HepG2 (cell line): ENCODE measurements at regions not wholly inside any gene's neighbourhood (a gene's known extent, or its start where the extent isn't known, plus 50 kb on each side); places are given as distances from the start of the nearest gene placed in this dataset.

Source experiments
- ATAC-seq: fragments of 200-7000 bp; cut with Tn5 transposase; 3 replicates; pipeline ENCODE4 v1.9.1; 2020; ENCODE audit warnings: mild to moderate bottlenecking, moderate library complexity
- BruUV-seq: library from RNA; stranded (reverse); fragments of 400-500 nt; replicated peaks from 2 replicates; lab custom pipeline; 2021; lab: Mats Ljungman, UMichigan
- CTCF ChIA-PET: fragments of 300-600 bp; formaldehyde crosslinking; extraction: SDS; loops from one replicate; lab custom pipeline; 2021; ENCODE audit warnings: low total read pairs, inconsistent platforms, low intra/inter-chr PET ratio; lab: Yijun Ruan, JAX
- POLR2A ChIA-PET: fragments of 350-600 bp; sonication (Branson Sonifier 250); formaldehyde crosslinking; loops from one replicate; lab custom pipeline; 2020; ENCODE audit warnings: antibody characterized with exemption, inconsistent platforms; lab: Yijun Ruan, JAX
- DNase-seq: peaks from one replicate; pipeline ENCODE4 v3.0.0-alpha.2; 2015; ENCODE audit warnings: low spot score
- FAIRE-seq: peaks from 3 replicates; lab custom pipeline; 2011; peaks lifted over from hg19 to GRCh38; lab: Jason Lieb, UNC
- H2AFZ ChIP-seq: one replicate; pipeline ENCODE4 v1.6.1; 2011; ENCODE audit warnings: low read length, inconsistent platforms
- H3K27ac ChIP-seq: fragments of 300-600 bp; 3 replicates; pipeline ENCODE4 v1.8.0; 2011; ENCODE audit warnings: mixed run types, mild to moderate bottlenecking, mixed read lengths, low read length, inconsistent platforms; ENCODE audit not compliant: insufficient read depth; ENCODE audit errors: extremely low read length
- H3K27me3 ChIP-seq, 2 experiments: fragments of 200-600 bp in 1 of 2; 2 replicates in 1 of 2; 3 replicates in 1 of 2; pipeline versions ENCODE4 v1.6.0 to v1.8.0; 2011; ENCODE audit warnings: low read length in 2 of 2, mild to moderate bottlenecking in 2 of 2, moderate library complexity in 2 of 2, inconsistent platforms in 1 of 2; ENCODE audit not compliant: insufficient read depth in 2 of 2, control insufficient read depth in 1 of 2
- H3K36me3 ChIP-seq, 2 experiments: fragments of 200-600 bp in 1 of 2; replicated peaks in 1 of 2; 2 replicates in 1 of 2; 3 replicates in 1 of 2; pipeline versions ENCODE4 v1.5.1 to v1.8.0; 2011; ENCODE audit warnings: low read length in 2 of 2, inconsistent platforms in 1 of 2; ENCODE audit not compliant: insufficient read depth in 2 of 2, control insufficient read depth in 1 of 2
- H3K4me1 ChIP-seq: 2 replicates; pipeline ENCODE4 v1.5.1; 2012; ENCODE audit warnings: low read length, inconsistent platforms; ENCODE audit not compliant: insufficient read depth
- H3K4me2 ChIP-seq: 2 replicates; pipeline ENCODE4 v1.6.0; 2011; ENCODE audit warnings: low read depth, low read length, inconsistent platforms
- H3K4me3 ChIP-seq, 3 experiments: fragments of 200-600 bp in 1 of 3; sonication (generic), shearing (Covaris generic) in 1 of 3; replicated peaks in 1 of 3; 2 replicates each; pipeline ENCODE4 v1.5.1; 2011 to 2016; ENCODE audit warnings: low read length in 3 of 3, inconsistent platforms in 2 of 3, low read depth in 2 of 3, mild to moderate bottlenecking in 2 of 3, control low read depth in 1 of 3, mixed read lengths in 1 of 3; ENCODE audit not compliant: insufficient read depth in 1 of 3
- H3K79me2 ChIP-seq: one replicate; pipeline ENCODE4 v1.6.1; 2011; ENCODE audit warnings: low read length, inconsistent platforms; ENCODE audit not compliant: insufficient read depth
- H3K9ac ChIP-seq: 2 replicates; pipeline ENCODE4 v1.6.0; 2011; ENCODE audit warnings: mild to moderate bottlenecking, low read depth, low read length, inconsistent platforms; ENCODE audit not compliant: insufficient read depth
- H3K9me3 ChIP-seq: 2 replicates; pipeline ENCODE4 v1.5.1; 2012; ENCODE audit warnings: mild to moderate bottlenecking, low read length
- H4K20me1 ChIP-seq: 2 replicates; pipeline ENCODE4 v1.6.0; 2011; ENCODE audit warnings: inconsistent platforms, mild to moderate bottlenecking, low read length, moderate library complexity; ENCODE audit not compliant: insufficient read depth
- FOSL2 ChIP-seq: sonication (generic); formaldehyde crosslinking; IDR thresholded peaks from 2 replicates; pipeline ENCODE4 v1.4.0; 2020; ENCODE audit warnings: missing genetic modification reagents
- WGBS: methylation state at CpG from one replicate; pipeline ENCODE4 v1.1.6; 2017; ENCODE audit warnings: low lambda C conversion rate; 5-methylcytosine and 5-hydroxymethylcytosine counted together
- in situ Hi-C: cut with HindIII; loops from 2 replicates; pipeline ENCODE4 v1.10.0; 2017; ENCODE audit warnings: low pct_unique_long_range_greater_than_20kb; ENCODE audit not compliant: extremely low pct_ligation_motif_present
- intact Hi-C: fragments of 100-400 bp; cut with micrococcal nuclease; formaldehyde crosslinking; loops from one replicate; pipeline ENCODE4 v1.10.0; 2022; ENCODE audit not compliant: unreplicated experiment
- TF ChIP-seq, protein P1 (sequence below): IDR thresholded peaks from 2 replicates; pipeline ENCODE4 v1.6.1; 2016; ENCODE audit warnings: missing compliant biosample characterization, missing genetic modification reagents, borderline replicate concordance
- TF ChIP-seq, protein P2 (sequence below): IDR thresholded peaks from 2 replicates; pipeline ENCODE4 v1.6.1; 2016; ENCODE audit warnings: control low read depth
- TF ChIP-seq, protein P3 (sequence below): sonication (generic); formaldehyde crosslinking; IDR thresholded peaks from 2 replicates; pipeline ENCODE4 v1.4.0; 2020; ENCODE audit warnings: missing genetic modification reagents

DNA sequence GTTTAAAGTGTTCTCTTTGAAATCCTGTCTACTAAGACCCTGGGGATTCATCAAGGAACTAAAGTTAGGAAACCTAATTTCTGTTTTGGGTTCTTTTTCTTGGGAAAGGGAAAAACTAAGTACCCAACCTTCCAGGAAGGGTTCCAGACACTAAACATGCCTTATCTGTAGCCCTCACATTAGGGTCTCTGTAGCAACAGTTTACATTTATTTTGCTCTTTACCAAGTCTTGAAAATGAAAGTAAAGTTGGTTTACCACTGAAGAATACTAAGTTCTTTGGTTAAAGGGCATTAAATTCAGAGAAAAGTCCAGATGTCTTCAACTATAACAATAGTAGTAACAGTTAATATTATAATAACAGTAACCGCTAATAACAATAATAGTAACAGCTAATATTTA, 207.5 kb upstream of the CDKN3 start:
- Histone ChIP-seq H3K9ac (no peak overlapping the region), H2AFZ (peak overlapping the region; percentile 34), H3K9me3 (no peaks in the 10 kb centered on the region), H3K4me1 (peaks cover 20% of the 10 kb centered on the region), H3K27me3 (no peaks in the 10 kb centered on the region), H3K27ac (no peak overlapping the region), H4K20me1 (no peaks in the 10 kb centered on the region), H3K79me2 (no peaks in the 10 kb centered on the region), H3K4me3 (no peak overlapping the region), H3K4me2 (no peak overlapping the region), H3K36me3 (no peaks in the 10 kb centered on the region)
- no peak for DNase-seq
- ATAC-seq: no peak
- no peak for FAIRE-seq
- TF ChIP-seq, protein P1, sequence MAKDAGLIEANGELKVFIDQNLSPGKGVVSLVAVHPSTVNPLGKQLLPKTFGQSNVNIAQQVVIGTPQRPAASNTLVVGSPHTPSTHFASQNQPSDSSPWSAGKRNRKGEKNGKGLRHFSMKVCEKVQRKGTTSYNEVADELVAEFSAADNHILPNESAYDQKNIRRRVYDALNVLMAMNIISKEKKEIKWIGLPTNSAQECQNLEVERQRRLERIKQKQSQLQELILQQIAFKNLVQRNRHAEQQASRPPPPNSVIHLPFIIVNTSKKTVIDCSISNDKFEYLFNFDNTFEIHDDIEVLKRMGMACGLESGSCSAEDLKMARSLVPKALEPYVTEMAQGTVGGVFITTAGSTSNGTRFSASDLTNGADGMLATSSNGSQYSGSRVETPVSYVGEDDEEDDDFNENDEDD: no peak
- TF ChIP-seq, protein P2, sequence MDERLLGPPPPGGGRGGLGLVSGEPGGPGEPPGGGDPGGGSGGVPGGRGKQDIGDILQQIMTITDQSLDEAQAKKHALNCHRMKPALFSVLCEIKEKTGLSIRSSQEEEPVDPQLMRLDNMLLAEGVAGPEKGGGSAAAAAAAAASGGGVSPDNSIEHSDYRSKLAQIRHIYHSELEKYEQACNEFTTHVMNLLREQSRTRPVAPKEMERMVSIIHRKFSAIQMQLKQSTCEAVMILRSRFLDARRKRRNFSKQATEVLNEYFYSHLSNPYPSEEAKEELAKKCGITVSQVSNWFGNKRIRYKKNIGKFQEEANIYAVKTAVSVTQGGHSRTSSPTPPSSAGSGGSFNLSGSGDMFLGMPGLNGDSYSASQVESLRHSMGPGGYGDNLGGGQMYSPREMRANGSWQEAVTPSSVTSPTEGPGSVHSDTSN (CRISPR knock-in tag): no peak
- POLR2A ChIA-PET: no interaction called here
- in situ Hi-C loops: no loop called here
- CTCF ChIA-PET: no interaction called here
- no TSS peak for BruUV-seq
- intact Hi-C loops: no loop called here
- 100% methylated on average over 1 of the region's 1 CpG for WGBS

DNA sequence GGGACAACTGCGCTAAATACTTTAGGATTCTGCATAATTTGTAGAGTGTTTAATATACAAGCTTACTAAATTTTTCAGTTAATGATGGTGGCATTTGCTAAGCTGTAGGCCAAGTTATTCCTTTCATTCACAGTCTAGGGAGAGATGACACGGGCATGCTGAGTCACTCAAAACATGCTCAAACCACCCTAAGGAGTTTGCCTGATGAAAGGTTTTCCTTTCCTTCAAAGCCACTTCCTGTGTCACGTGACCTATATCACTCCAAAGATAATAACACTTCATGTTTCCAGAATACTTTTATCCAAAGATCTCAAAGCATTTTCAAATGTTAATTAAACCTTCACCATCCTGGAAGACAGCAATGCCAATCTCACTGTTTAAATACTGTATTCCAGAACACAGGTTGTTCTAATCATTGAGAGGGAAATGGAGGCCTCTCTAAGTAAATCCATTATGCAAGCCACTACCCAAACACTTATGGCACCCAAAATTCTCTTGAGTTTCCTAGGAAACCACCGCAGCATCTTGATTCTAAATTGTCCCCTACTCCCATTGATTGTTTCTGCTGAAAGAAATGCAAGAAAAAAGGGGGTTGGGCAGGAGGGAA, 207.0 kb upstream of the CDKN3 start:
- ChIA-PET POLR2A (no interaction called here), CTCF (no interaction called here)
- no peak overlapping the region for H3K9ac ChIP-seq
- no TSS peak for BruUV-seq
- 0 out of 2 replicates have a peak, but pooled peaks have one; percentile 28 for TF ChIP-seq FOSL2
- TF ChIP-seq, protein P3, sequence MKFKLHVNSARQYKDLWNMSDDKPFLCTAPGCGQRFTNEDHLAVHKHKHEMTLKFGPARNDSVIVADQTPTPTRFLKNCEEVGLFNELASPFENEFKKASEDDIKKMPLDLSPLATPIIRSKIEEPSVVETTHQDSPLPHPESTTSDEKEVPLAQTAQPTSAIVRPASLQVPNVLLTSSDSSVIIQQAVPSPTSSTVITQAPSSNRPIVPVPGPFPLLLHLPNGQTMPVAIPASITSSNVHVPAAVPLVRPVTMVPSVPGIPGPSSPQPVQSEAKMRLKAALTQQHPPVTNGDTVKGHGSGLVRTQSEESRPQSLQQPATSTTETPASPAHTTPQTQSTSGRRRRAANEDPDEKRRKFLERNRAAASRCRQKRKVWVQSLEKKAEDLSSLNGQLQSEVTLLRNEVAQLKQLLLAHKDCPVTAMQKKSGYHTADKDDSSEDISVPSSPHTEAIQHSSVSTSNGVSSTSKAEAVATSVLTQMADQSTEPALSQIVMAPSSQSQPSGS (CRISPR knock-in tag): no peak
- no peaks in the 10 kb centered on the region for H3K79me2 ChIP-seq
- H3K4me2 ChIP-seq: no peak overlapping the region
- WGBS: 92% methylated on average over 4 of the region's 4 CpGs
- H3K4me1 ChIP-seq: peaks cover 20% of the 10 kb centered on the region
- ATAC-seq: no peak
- no peaks in the 10 kb centered on the region for H3K27me3 ChIP-seq
- DNase-seq: no peak
- H3K27ac ChIP-seq: no peak overlapping the region
- in situ Hi-C loops: no loop called here
- H2AFZ ChIP-seq: peak overlapping the region; percentile 34
- no peak for FAIRE-seq
- no peaks in the 10 kb centered on the region for H4K20me1 ChIP-seq
- no peaks in the 10 kb centered on the region for H3K36me3 ChIP-seq
- H3K4me3 ChIP-seq: no peak overlapping the region
- intact Hi-C loops: loop anchor here (1.0 kb wide), 1 partner anchor 102 kb away; no protein-coding TSS in a partner anchor
- H3K9me3 ChIP-seq: no peaks in the 10 kb centered on the region
